SU-DHL-6 (cell line): ENCODE measurements at regions not wholly inside any gene's neighbourhood (a gene's known extent, or its start where the extent isn't known, plus 50 kb on each side); places are given as distances from the start of the nearest gene placed in this dataset.

Experiments
- H2AFZ ChIP-seq: fragments of 200-600 bp; sonication (generic); 2 replicates; pipeline ENCODE4 v1.6.1; 2014; ENCODE audit warnings: low read depth, mild to moderate bottlenecking, moderate library complexity, mixed read lengths, antibody characterized with exemption, low read length; ENCODE audit not compliant: severe bottlenecking
- H3F3A ChIP-seq: fragments of 200-600 bp; shearing (Covaris generic); 2 replicates; pipeline ENCODE4 v1.6.0; 2016; ENCODE audit warnings: antibody characterized with exemption, mild to moderate bottlenecking; ENCODE audit not compliant: insufficient read depth
- H3K27ac ChIP-seq: fragments of 200-600 bp; sonication (generic); 2 replicates; pipeline ENCODE4 v1.5.1; 2016; ENCODE audit warnings: low read depth, mild to moderate bottlenecking, low read length, moderate library complexity, mixed read lengths
- H3K27me3 ChIP-seq: fragments of 200-600 bp; sonication (generic), shearing (Covaris generic); 2 replicates; pipeline ENCODE4 v1.6.0; 2014; ENCODE audit warnings: mild to moderate bottlenecking, low read length
- H3K36me3 ChIP-seq: fragments of 200-600 bp; sonication (generic); 2 replicates; pipeline ENCODE4 v1.6.1; 2014; ENCODE audit warnings: mild to moderate bottlenecking, low read length, mixed read lengths
- H3K4me2 ChIP-seq: fragments of 300-600, 200-600 bp; shearing (Covaris generic), sonication (generic); 2 replicates; pipeline ENCODE4 v1.6.0; 2014; ENCODE audit warnings: low read length, low read depth, mild to moderate bottlenecking; ENCODE audit not compliant: poor library complexity, severe bottlenecking
- H3K4me3 ChIP-seq: fragments of 200-600 bp; sonication (generic); 2 replicates; pipeline ENCODE4 v1.5.1; 2014; ENCODE audit warnings: antibody characterized with exemption, low read length, mild to moderate bottlenecking, mixed read lengths; ENCODE audit not compliant: insufficient read depth, poor library complexity, severe bottlenecking
- H3K79me2 ChIP-seq: fragments of 200-600 bp; sonication (generic); 2 replicates; pipeline ENCODE4 v1.6.1; 2014; ENCODE audit warnings: mild to moderate bottlenecking, low read length, moderate library complexity; ENCODE audit not compliant: insufficient read depth
- H3K9ac ChIP-seq: fragments of 200-600 bp; sonication (generic); 2 replicates; pipeline ENCODE4 v1.7.0; 2014; ENCODE audit warnings: mild to moderate bottlenecking, low read length
- H3K9me2 ChIP-seq: fragments of 200-600 bp; sonication (generic); replicated peaks from 2 replicates; pipeline ENCODE4 v1.6.1; 2014; ENCODE audit warnings: low read length; ENCODE audit not compliant: insufficient read depth
- H3K9me3 ChIP-seq: fragments of 200-600 bp; sonication (generic); 2 replicates; pipeline ENCODE4 v1.6.1; 2014; ENCODE audit warnings: low read length, mixed read lengths; ENCODE audit not compliant: insufficient read depth
- H4K20me1 ChIP-seq: fragments of 200-600 bp; sonication (generic); 2 replicates; pipeline ENCODE4 v1.6.1; 2014; ENCODE audit warnings: low read depth, mild to moderate bottlenecking, antibody characterized with exemption, low read length, moderate library complexity, mixed read lengths
- CTCF ChIP-seq: fragments of 200-600 bp; sonication (generic); IDR thresholded peaks from one replicate; pipeline ENCODE4 v1.5.1; 2017; ENCODE audit warnings: antibody characterized with exemption, mild to moderate bottlenecking, low read length, moderate library complexity; ENCODE audit not compliant: insufficient read depth, poor library complexity, severe bottlenecking
- EZH2phosphoT487 ChIP-seq: fragments of 200-600 bp; sonication (generic), shearing (Covaris generic); conservative IDR thresholded peaks from 2 replicates; pipeline ENCODE4 v1.6.1; 2018; ENCODE audit warnings: mild to moderate bottlenecking, antibody characterized with exemption, low read length, moderate library complexity, mixed read lengths

GRCh38 chr10:128257428-128257827 lies 131.2 kb upstream of the MKI67 start:
- Histone ChIP-seq H3F3A (no peaks in the 10 kb centered on the region), H3K36me3 (no peaks in the 10 kb centered on the region), H3K79me2 (no peaks in the 10 kb centered on the region), H3K9me2 (no peaks in the 10 kb centered on the region), H2AFZ (no peak overlapping the region), H3K27me3 (no peaks in the 10 kb centered on the region), H3K27ac (no peak overlapping the region), H4K20me1 (no peaks in the 10 kb centered on the region), H3K9ac (no peak overlapping the region), H3K4me3 (no peak overlapping the region), H3K9me3 (no peaks in the 10 kb centered on the region), H3K4me2 (no peak overlapping the region)
- TF ChIP-seq EZH2phosphoT487 (no peak), CTCF (no peak)

GRCh38 chr10:128258421-128258976 lies 132.3 kb upstream of the MKI67 start:
- Histone ChIP-seq H3F3A (no peaks in the 10 kb centered on the region), H4K20me1 (no peaks in the 10 kb centered on the region)

GRCh38 chr10:128263891-128264688 lies 137.9 kb upstream of the MKI67 start:
- H3K4me2 ChIP-seq, result no peak overlapping the region
- no peaks in the 10 kb centered on the region for H3K9me2 ChIP-seq
- H3F3A ChIP-seq, result no peaks in the 10 kb centered on the region
- no peak overlapping the region for H2AFZ ChIP-seq
- TF ChIP-seq EZH2phosphoT487, result no peak
- TF ChIP-seq CTCF, result peak; percentile 48
- H3K9me3 ChIP-seq, result no peaks in the 10 kb centered on the region
- H3K36me3 ChIP-seq, result no peaks in the 10 kb centered on the region
- no peaks in the 10 kb centered on the region for H3K27me3 ChIP-seq
- no peaks in the 10 kb centered on the region for H4K20me1 ChIP-seq
- no peak overlapping the region for H3K4me3 ChIP-seq
- H3K9ac ChIP-seq, result no peak overlapping the region
- H3K27ac ChIP-seq, result no peak overlapping the region
- H3K79me2 ChIP-seq, result no peaks in the 10 kb centered on the region

More at GRCh38 chr10:128258421-128258976, 132.3 kb upstream of the MKI67 start:
- Histone ChIP-seq H3K9me3 (no peaks in the 10 kb centered on the region), H3K4me2 (no peak overlapping the region), H2AFZ (no peak overlapping the region), H3K27me3 (no peaks in the 10 kb centered on the region), H3K9ac (no peak overlapping the region), H3K9me2 (no peaks in the 10 kb centered on the region), H3K4me3 (no peak overlapping the region), H3K27ac (no peak overlapping the region), H3K79me2 (no peaks in the 10 kb centered on the region), H3K36me3 (no peaks in the 10 kb centered on the region)
- no peak for TF ChIP-seq EZH2phosphoT487
- no peak for TF ChIP-seq CTCF
